Smooth muscle cell (in vitro differentiated cells): ENCODE measurements at regions not wholly inside any gene's neighbourhood (a gene's known extent, or its start where the extent isn't known, plus 50 kb on each side); places are given as distances from the start of the nearest gene placed in this dataset.
A peak's percentile ranks its signal among the peaks of the same experiment; 100 is the strongest.

Source experiments
- DNase-seq: peaks from one replicate; lab custom pipeline; 2025; ENCODE audit not compliant: unreplicated experiment; lab: John Stamatoyannopoulos, UW
- H2AFZ ChIP-seq: fragments of 200-600 bp; sonication (generic); 2 replicates; pipeline ENCODE4 v1.6.0; 2016; ENCODE audit warnings: antibody characterized with exemption, low read depth, mild to moderate bottlenecking
- H3F3A ChIP-seq: fragments of 200-600 bp; sonication (generic); 2 replicates; pipeline ENCODE4 v1.6.0; 2017; ENCODE audit warnings: antibody characterized with exemption, low read depth
- H3K27ac ChIP-seq: fragments of 200-600 bp; sonication (generic); 2 replicates; pipeline ENCODE4 v1.5.1; 2016; ENCODE audit warnings: low read depth, mild to moderate bottlenecking
- H3K27me3 ChIP-seq: fragments of 200-600 bp; sonication (generic); 2 replicates; pipeline ENCODE4 v1.6.1; 2016; ENCODE audit warnings: low read depth, mild to moderate bottlenecking
- H3K36me3 ChIP-seq: fragments of 200-600 bp; sonication (generic); 2 replicates; pipeline ENCODE4 v1.5.1; 2016; ENCODE audit warnings: low read depth
- H3K4me1 ChIP-seq: fragments of 200-600 bp; sonication (generic); 2 replicates; pipeline ENCODE4 v1.5.1; 2016; ENCODE audit warnings: low read depth
- H3K4me2 ChIP-seq: fragments of 200-600 bp; sonication (generic); 2 replicates; pipeline ENCODE4 v1.6.0; 2016; ENCODE audit warnings: mild to moderate bottlenecking
- H3K4me3 ChIP-seq: fragments of 200-600 bp; sonication (generic); 2 replicates; pipeline ENCODE4 v1.5.1; 2016; ENCODE audit warnings: mild to moderate bottlenecking
- H3K79me2 ChIP-seq: fragments of 200-600 bp; sonication (generic); 2 replicates; pipeline ENCODE4 v1.6.0; 2016; ENCODE audit warnings: low read depth, mild to moderate bottlenecking
- H3K9ac ChIP-seq: fragments of 200-600 bp; sonication (generic); 2 replicates; pipeline ENCODE4 v1.6.0; 2016; ENCODE audit warnings: low read depth
- H3K9me3 ChIP-seq: fragments of 200-600 bp; sonication (generic); replicated peaks from 2 replicates; pipeline ENCODE4 v1.5.1; 2016; ENCODE audit warnings: low read depth
- H4K20me1 ChIP-seq: fragments of 200-600 bp; sonication (generic); 2 replicates; pipeline ENCODE4 v1.6.0; 2016; ENCODE audit warnings: low read depth
- WGBS: methylation state at CpG from one replicate; pipeline ENCODE4 v1.1.7; 2016; ENCODE audit warnings: low lambda C conversion rate; 5-methylcytosine and 5-hydroxymethylcytosine counted together
- TF ChIP-seq, protein P1 (sequence below): fragments of 200-600 bp; sonication (generic); IDR thresholded peaks from 2 replicates; pipeline ENCODE4 v1.5.1; 2017; ENCODE audit warnings: borderline replicate concordance, mild to moderate bottlenecking, antibody characterized with exemption; ENCODE audit not compliant: insufficient read depth, poor library complexity, severe bottlenecking

DNA sequence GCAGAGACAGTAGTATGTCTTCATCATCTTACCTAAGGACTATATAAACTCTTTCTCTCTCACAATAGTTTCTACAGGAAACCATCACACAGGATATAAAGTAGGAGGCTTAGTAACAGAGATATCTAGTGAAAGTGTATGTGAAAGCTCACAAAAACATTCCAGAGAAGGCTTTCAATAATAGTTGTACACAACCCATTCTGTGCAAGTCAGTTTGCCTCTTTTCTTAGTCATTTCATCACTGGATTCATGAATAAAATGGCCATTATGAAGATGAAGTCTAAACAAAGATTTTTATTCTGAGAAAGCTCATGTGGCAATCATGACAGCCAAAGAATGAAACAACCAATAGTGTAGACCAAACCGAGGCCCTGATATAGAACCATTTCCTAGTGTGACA is 178.8 kb downstream of the GNAT3 start:
- Histone ChIP-seq H3K4me1 (peaks cover 24% of the 10 kb centered on the region), H3K9me3 (no peaks in the 10 kb centered on the region), H3K36me3 (no peaks in the 10 kb centered on the region), H4K20me1 (no peaks in the 10 kb centered on the region), H3K79me2 (no peaks in the 10 kb centered on the region), H3K27me3 (no peaks in the 10 kb centered on the region), H2AFZ (no peak overlapping the region), H3K27ac (no peak overlapping the region), H3K4me2 (no peak overlapping the region), H3K4me3 (no peak overlapping the region), H3K9ac (no peak overlapping the region), H3F3A (peaks cover 5% of the 10 kb centered on the region)
- 86% methylated on average over 1 of the region's 1 CpG for WGBS
- no peak for DNase-seq
- TF ChIP-seq, protein P1, sequence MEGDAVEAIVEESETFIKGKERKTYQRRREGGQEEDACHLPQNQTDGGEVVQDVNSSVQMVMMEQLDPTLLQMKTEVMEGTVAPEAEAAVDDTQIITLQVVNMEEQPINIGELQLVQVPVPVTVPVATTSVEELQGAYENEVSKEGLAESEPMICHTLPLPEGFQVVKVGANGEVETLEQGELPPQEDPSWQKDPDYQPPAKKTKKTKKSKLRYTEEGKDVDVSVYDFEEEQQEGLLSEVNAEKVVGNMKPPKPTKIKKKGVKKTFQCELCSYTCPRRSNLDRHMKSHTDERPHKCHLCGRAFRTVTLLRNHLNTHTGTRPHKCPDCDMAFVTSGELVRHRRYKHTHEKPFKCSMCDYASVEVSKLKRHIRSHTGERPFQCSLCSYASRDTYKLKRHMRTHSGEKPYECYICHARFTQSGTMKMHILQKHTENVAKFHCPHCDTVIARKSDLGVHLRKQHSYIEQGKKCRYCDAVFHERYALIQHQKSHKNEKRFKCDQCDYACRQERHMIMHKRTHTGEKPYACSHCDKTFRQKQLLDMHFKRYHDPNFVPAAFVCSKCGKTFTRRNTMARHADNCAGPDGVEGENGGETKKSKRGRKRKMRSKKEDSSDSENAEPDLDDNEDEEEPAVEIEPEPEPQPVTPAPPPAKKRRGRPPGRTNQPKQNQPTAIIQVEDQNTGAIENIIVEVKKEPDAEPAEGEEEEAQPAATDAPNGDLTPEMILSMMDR = no peak

DNA sequence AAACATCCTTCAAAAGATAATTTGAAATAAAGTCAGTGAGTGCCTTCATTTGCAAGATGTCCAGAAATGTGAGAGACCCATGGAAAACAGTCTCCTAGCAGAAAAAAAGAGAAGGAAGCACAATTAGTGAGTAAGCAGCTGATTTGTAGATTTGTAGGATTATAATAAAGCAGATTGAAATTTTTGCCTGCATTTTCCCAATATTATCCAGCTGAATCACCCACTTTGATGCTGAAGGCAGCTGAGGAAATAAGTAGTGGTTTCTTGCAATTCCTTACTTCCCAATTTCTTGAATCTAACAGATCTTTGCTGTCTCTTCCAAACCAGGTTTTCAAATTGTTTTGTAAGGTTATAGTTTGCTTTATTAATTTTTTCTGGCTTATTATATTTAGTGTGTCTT is 181.4 kb downstream of the GNAT3 start:
- no peak for DNase-seq
- Histone ChIP-seq H3K4me1 (peaks cover 11% of the 10 kb centered on the region), H3K4me3 (no peak overlapping the region), H3F3A (peaks cover 5% of the 10 kb centered on the region), H3K9me3 (no peaks in the 10 kb centered on the region), H3K4me2 (peak overlapping the region; percentile 76), H3K79me2 (no peaks in the 10 kb centered on the region), H4K20me1 (no peaks in the 10 kb centered on the region), H3K27me3 (no peaks in the 10 kb centered on the region), H2AFZ (peak overlapping the region; percentile 4), H3K9ac (no peak overlapping the region), H3K27ac (peak overlapping the region; percentile 40), H3K36me3 (no peaks in the 10 kb centered on the region)
- TF ChIP-seq, protein P1 = no peak

DNA sequence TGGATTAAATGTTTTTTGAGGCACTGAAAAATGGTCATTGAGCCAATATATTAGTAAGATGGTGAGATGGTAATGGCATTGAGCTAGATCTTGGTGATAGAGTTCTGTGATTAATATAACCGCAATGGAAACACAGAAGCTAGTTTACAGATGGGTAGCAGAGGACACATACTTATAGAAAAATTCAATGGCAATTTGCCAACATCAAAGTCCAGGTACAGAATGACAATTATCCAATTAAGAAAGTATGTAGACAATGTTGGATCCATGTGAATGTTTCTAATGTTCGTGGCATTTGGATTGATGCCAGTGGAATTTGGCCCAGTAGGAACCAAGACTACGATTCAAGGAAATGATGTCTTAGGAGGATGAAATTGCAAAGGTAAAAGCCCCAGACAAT is 187.8 kb downstream of the GNAT3 start:
- Histone ChIP-seq H3K9ac (no peak overlapping the region), H3K4me2 (no peak overlapping the region), H3K27ac (no peak overlapping the region), H2AFZ (no peak overlapping the region), H3K36me3 (no peaks in the 10 kb centered on the region), H3F3A (no peaks in the 10 kb centered on the region), H3K9me3 (no peaks in the 10 kb centered on the region), H4K20me1 (no peaks in the 10 kb centered on the region), H3K4me3 (no peak overlapping the region), H3K4me1 (no peaks in the 10 kb centered on the region), H3K79me2 (no peaks in the 10 kb centered on the region), H3K27me3 (no peaks in the 10 kb centered on the region)
- DNase-seq = no peak
- 69% methylated on average over 3 of the region's 3 CpGs for WGBS
- TF ChIP-seq, protein P1 = no peak

DNA sequence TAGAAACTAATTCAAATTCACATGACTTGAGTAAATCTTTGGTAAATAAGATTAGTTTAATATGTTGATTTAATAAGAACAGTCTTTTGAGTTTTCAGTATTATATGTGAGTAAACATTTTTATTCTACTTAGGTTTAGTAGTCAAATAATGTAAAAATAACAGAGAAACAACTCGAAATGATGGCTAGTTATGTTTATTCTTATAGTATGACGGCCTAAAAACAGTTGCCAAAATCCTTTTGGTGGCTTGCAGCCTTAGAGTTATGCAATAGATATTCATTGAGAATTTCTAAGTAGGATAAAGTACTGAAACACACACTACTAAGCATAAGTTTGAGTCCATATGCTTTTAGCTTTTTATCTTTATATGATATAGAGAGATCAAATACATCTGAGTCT is 184.8 kb downstream of the GNAI1 start:
- no peaks in the 10 kb centered on the region for H3K36me3 ChIP-seq
- DNase-seq = no peak
- no peaks in the 10 kb centered on the region for H3K27me3 ChIP-seq
- no peaks in the 10 kb centered on the region for H3K9me3 ChIP-seq
- WGBS = 77% methylated on average over 2 of the region's 2 CpGs
- H3K9ac ChIP-seq = no peak overlapping the region
- H4K20me1 ChIP-seq = no peaks in the 10 kb centered on the region
- no peaks in the 10 kb centered on the region for H3K79me2 ChIP-seq
- H3K27ac ChIP-seq = no peak overlapping the region
- no peaks in the 10 kb centered on the region for H3K4me1 ChIP-seq
- TF ChIP-seq, protein P1 = no peak
- no peak overlapping the region for H2AFZ ChIP-seq
- H3F3A ChIP-seq = no peaks in the 10 kb centered on the region
- H3K4me2 ChIP-seq = no peak overlapping the region
- H3K4me3 ChIP-seq = no peak overlapping the region
